ENCODE measurements at regions not wholly inside any gene's neighbourhood (a gene's known extent, or its start where the extent isn't known, plus 50 kb on each side); places are given as distances from the start of the nearest gene placed in this dataset.

DNA sequence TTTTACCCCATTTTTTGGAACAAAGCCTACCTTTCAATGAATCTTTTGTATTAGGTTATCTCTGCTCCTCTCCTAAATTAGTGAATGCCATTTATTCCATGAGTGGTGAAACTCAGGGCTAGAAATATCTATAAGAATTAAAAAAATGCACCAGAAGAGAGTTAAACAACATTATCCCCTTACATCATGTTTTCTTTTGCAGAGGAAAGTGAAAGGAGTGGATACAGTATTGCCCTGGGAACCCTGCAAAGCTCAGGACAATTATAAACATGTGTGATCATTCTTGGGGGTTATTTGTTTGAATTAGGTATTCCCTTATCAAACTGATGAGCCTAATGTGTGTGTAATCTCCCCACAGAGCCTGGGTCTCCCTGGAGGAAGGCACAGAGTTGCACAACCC, 559.2 kb downstream of the RNF144A start:
- DNase-seq, result no peak

DNA sequence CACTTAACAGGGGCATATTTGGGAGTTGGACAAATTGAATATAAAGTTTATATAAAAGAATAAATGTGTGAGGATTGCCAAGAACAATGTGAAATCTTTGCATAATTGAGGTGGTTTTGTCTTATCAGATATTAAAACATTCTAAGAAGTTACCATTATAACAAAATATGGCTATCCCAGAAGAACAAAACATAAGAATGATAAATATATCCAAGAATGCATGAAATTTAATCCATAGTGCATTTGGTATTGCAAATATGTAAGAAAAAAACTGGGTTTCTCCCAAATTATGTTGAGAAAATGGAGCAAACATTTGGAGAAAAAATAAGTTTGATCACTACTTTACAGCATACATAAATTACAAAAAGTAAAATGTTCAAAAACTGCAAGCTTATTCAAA, 562.4 kb downstream of the RNF144A start:
- DNase-seq, result no peak

DNA sequence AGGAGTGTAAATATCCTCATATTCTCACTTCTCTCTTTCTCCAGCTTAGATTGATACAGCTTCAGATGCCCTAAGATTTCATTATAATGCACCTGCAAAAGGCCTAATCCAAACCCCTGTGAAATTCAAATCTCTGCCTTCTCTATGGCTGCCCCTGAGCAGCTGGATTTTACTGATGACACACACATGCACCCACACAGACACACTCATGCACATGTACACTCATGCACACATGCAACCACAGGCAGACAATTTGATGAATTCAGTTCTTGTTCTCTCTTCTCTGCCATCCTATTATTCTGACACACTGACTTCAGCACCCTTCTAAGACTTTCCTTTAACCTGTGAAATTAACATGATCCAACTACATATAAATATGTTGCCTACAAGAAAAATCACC, 563.2 kb downstream of the RNF144A start:
- DNase-seq, result no peak

DNA sequence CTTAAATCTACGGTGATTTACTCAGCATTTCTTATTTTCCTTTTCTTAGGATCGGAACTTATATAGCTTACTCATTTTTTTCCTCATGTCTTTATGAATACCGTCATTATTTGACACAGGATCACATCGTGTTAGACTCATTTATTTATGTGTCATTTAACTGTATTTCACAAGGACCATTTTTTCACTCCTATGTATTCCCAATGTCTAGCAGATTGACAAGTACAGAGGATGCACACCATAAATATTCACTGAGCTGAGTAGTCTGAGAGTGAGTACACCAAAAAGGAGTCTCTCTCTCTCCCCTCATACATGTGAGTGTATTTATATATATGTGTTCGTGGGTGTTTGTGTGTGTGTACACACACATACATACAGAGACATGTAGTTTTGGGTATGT, 573.5 kb downstream of the RNF144A start:
- no peak for DNase-seq

DNA sequence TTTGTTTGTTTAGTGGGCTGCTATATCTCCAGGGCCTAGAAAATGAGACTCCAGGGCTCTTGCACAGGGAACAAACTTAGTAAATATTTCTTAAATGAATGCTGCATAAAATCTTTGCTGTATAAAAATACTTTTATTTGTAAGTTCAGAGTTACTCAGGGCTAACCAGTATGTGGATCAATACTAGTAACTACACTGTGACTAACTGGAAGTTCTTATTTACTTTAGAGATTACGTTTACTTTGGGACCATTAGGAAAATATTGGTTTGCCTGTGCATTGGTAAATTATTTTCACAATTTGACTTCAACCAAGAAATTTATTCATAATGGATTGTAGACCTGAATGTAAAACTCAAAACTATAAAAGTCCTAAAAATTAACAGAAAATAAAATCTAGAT, 575.5 kb downstream of the RNF144A start:
- no peak for DNase-seq

DNA sequence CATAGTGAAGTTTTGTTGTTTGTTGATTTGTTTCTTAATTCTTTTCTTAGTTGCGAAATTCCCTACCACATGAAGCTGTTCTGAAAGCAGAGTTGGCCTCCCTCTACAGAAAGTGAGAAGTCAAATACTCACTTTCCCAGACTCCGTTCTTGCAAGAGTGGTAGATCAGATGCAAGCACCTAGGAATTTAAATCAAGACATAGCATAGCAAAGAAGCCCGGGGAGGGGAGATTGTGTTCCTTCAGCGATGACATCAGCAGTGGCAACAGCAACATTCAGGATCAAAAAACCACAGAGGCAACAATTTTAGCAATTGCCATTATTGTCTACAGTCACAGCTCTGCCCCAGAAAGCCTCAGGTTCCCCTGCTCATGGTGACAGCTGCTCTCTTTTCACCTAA, 580.0 kb downstream of the RNF144A start:
- no peak for DNase-seq

DNA sequence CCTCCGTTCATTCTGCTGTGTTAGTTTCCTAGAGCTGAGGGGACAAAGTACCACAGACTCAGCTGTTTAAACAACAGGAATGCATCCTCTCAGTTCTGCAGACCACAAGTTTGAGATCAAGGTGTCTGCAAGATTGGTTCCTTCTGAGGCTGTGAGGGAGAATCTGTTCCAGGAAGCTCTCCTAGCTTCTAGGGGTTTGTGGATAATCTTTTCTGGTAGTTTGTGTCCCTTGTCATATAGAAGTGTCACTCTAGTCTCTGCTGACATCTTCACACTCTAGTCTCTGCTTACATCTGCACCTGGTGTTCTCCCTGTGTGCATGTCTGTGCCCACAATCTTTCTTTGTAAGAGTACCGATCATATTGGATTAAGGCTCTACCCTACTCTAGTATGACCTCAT, 581.8 kb downstream of the RNF144A start:
- no peak for DNase-seq

DNA sequence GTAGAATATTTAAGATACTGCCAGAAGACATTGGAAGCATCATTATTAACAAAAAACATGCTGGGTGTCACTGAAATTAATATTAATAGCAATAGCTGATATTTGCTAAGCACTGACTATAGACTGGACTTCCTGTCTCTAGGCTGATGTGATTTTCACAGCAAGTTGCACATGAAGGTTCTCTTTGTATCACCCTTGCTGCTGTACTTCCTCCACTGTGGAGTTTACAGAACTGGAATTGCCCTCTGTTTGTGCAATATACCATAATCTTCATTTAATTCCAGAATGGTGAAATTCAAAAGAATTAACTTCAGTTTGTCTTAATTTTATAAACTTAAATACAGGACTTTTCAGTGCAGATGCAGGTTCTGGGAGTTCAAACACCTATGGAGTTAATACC, 585.1 kb downstream of the RNF144A start:
- no peak for DNase-seq

DNA sequence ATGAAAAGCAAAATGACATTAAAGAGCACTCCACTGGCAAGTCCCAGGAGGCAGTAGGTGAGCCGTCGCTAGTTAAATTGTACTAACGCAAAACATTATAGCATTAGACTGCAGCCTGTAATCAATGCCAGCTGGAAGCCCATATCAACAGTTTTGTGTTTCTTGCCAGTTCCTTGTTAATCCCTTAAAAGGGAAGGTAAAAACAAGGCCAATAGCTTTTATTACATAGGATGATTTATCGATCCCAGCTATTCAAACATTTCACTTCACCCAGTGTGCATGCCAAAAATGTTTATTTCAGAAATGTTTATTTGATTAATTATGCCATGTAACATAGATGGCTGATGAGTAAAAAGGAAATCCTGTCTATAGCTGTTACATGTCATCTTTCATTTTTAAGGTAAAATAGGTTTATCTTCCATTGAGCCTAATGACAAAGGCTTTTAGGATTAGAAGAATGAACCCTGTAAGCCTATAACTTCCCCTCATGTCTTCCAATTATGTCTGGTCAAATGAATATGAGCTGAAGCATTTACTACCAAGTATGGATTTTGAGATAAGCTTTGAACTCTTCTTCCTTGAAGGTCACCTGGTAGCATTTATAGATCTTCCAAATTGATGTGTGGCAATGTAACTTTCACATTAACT, 591.2 kb downstream of the RNF144A start:
- peak in 1 of 2 experiments; percentile 45 for DNase-seq

DNA sequence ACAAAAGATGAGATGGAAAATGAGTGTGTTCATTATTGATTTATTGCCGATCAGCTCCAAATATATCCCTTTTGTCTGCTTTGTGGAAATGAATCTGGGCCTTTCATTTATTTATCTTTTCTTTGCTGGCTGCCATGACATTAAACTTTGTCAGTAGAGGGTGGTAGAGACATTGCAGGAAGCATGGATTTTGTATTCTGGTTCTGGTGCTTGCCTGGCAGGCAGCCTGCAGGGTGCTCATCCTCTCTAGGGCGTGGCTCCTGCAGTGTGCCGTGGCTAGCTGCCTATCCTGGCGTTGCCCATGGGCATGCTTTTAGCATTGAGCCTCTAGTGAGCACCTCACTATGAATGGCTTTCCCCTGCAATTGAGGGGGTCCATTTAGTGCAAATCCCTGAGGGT, 593.1 kb downstream of the RNF144A start:
- no peak for DNase-seq

DNA sequence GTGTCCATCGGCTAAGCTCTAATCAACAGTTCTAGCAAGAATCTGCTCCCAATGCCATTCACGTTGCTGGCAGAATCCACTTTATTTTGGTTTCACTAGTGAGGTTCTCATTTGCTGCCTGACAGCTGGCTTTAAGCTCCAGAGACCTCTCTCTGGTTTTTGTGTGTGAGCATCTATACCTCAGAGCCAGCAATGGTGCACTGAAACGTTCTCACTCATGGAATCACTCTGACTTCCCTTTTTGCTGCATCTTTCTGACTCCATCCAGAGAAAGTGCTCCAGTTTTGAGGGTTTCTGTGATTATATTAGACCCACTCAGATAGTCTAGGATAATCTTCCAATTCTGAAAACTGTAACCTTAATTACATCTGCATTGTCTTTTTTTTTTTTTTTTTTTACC, 596.6 kb downstream of the RNF144A start:
- DNase-seq, result no peak

DNA sequence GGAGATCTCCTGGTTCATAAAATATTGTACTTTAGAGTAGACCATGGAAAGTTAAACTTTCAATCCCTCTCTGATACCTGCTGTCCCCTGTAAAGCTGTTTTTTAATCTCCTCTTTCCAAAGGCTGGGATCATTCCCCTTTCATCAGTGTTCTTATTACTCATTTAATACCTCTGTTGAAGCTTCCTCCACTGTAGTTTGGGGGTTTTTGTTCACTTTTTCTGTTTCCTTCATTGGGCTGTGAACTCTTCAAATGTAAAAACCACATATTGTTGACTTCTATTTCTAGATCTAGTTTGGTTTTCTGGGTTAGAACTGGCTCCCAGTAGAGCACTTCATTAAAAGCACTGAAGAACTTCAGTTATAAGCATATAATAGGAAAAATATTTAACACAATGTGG, 598.1 kb downstream of the RNF144A start:
- no peak for DNase-seq

DNA sequence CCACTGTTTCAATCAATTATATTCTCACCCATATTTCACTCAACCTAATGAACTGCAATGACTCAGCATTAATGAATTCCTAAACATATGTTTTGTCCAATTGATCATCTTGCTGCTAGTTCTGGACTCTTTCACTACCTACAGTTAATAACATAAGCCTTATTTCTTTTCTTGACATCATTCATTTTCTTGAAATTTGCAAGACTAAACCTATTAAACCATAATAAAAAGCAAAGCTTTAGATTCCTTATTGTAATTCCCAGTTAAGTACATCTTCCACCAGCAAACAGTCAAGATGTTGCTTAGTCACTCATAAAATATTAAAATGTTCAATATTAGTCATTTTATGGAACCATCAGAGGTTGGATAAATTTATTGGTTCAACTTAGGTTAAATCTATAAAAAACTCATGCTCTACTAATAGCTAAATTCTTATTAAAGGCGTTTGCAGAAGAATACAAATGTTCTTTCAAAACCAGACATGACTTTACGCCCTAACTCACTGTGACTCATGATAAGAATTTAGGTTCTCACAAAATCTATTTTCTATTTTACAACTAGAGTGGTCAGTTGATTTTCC, 599.4 kb downstream of the RNF144A start:
- no peak for DNase-seq

DNA sequence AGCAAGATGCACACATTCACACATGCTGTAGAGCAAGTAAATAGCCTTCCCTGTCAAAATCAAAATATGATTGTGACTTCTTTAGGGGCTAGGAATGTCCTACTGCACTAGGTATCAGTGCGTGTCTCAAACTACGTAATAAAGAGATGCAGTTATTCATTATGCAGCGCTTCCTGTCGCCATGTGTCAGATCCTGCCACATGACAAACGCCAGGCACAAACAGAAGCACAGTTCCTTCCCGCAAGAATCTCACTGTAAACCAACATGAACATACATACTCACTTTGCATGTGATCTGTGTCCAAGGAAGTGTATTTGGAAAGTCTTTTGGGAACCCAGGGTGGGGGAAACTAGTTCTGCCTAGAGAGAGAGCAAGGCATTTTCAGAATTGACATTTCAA, 599.9 kb downstream of the RNF144A start:
- DNase-seq, result no peak

DNA sequence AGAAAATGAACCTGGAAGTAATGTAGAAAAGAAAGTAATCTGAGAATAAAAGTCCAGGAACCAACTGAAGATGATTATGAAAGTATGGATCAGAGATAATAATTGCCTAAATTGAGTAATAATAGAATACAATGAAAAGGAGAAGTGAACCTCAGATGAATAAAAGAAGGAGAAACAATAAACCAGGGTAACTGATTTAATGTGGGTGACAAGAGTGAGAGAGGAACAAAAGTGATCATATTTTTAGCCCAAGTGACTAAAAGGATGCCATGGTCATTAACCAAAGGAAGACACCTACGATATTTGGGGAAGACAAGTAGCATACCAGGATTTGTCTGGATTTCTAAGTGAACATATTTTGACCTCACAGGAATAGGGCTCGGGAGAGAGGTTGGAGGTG, 600.6 kb downstream of the RNF144A start:
- DNase-seq, result no peak

DNA sequence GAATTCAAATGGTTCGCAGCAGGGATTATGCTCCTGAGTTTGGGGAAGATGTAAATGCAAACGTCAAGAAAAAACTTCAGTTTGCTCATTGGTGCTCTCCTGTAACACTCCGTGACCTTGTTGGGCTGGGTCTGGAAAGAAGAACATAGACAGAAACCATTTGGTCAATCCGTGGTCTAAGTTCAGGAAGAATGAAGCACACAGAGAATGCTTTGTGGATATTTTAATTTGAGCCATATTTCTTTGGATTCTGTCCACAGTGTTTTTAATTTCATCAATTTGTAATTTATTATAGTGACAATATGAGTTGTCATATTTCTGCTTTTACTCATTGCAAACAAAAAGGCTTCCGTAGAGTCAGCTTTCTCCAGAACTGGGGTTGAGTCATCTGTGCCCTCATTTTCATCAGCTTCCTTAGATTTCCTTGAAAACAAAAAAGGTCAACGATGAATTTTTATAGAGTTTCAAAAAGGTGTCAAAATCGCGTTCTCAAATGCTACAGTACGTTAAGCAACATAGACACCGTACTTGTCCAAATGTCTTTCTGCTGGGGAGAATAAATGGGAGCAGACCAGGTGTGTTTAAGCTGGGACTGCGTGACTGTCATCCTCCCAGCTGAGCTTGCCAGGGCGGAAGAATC, 606.4 kb downstream of the RNF144A start:
- DNase-seq, result no peak

DNA sequence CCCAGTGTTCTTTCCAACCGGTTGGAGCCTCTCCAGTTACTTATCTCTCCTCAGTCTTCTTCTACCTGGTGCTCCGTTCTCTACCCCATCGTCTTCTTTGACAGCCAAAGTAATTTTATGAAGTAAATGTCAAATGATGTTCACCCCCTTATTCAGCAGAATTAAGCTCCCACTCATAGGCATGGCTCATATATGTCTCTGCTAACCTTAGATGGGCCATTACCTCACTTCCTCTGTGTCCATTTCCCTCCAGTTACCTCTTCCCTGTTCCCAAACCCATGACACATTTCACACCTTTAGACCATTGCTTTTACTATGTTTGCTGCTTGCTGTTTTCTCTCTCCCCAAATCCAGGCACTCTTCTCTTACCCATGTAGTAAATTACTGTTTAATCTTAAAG, 607.0 kb downstream of the RNF144A start:
- no peak for DNase-seq

DNA sequence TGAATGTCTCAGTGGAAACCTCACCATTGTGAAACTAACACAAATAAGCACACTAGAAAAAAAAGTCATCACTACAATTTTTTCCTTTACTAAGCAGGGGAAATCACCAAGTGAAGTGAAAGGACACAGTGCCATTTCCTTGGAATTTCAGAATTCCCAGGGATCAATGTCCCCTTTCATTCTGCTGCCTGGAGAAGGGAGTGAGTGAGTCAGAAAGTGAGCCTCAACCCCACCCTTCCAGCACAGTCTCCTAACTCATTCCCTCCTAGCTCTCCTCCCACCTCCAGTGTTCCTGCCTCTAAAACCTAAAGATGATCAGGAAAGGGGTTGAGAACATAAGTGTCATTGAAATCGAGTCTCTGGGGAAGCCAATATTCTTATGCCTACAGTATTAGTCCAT, 608.5 kb downstream of the RNF144A start:
- no peak for DNase-seq

DNA sequence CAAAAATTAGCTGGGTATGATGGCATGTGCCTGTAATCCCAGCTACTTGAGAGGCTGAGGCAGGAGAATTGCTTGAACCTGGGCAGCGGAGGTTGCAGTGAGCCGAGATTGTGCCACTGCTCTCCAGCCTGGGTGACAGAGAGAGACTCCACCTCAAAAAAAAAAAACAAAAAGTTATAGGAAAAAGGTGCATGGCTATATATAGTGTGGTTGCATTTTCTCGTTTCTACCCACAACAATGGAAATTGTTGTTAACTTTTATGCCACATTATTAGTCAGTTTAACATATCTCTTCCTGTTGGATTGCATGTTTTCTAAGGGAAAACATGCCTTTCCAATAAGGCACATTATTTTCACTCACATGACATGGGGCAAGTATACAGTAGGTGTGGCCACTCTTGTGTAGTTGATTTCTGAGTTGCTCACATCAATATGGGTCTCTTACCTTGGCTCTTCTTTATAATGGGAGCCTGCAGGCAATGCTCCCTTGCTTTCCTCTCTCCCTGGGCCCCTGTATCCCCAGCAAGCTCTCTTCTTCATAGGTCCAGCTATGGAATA, 610.0 kb downstream of the RNF144A start:
- no peak for DNase-seq

DNA sequence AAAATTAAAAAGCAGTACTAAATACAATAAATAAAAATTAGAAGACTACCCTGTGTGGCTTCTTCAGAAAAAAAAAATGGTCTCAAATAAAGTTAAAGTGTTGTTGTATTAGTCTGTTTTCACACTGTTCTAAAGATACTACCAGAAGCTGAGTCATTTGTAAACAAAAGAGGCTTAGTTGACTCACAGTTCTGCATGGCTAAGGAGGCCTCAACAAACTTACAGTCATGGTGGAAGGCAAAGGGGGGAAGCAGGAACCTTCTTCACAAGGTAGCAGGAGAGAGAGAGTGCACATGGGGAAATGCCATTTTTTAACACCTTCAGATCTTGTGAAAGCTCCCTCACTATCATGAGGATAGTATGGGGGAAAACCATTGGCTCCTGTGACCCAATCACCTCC, 612.8 kb downstream of the RNF144A start:
- DNase-seq, result no peak

DNA sequence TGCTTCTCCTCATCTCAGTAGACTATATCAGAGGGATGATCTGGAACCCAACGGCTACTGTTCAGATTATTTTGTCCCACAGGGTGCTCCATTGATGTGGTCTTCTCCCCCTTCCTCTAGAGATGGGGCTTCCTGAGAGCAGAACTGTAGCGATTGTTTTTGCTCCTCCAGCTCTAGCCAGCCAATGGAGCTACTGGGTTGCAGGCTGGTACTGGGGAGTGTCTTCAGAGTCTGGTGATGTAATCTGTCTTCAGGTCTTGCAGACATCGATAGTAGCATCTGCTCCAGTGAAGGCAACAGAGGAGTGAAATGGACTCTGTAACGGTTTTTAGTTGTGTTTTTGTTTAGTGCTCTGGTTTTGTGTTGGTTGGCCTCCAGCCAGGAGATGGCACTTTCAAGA, 621.9 kb downstream of the RNF144A start:
- DNase-seq, result no peak

DNA sequence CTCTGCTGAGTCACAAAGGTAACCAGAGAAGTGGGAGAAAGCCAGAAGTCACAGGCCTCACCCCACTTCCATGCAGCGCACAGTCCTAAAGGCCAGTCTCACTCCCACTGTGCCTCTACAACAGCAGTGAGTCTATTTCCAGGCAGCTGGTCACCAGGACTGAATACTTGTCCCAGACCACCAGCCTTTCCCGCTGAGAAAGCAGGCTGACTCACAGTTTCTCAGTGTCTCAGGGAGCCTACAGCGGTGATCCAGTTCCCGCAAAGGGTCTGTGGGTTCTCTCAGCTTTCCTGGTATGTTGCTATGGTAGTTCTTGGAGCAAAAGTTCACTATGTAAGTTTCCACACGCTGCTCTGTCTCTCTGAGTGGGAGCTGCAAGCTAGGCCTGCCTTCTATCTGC, 622.5 kb downstream of the RNF144A start:
- DNase-seq, result no peak

DNA sequence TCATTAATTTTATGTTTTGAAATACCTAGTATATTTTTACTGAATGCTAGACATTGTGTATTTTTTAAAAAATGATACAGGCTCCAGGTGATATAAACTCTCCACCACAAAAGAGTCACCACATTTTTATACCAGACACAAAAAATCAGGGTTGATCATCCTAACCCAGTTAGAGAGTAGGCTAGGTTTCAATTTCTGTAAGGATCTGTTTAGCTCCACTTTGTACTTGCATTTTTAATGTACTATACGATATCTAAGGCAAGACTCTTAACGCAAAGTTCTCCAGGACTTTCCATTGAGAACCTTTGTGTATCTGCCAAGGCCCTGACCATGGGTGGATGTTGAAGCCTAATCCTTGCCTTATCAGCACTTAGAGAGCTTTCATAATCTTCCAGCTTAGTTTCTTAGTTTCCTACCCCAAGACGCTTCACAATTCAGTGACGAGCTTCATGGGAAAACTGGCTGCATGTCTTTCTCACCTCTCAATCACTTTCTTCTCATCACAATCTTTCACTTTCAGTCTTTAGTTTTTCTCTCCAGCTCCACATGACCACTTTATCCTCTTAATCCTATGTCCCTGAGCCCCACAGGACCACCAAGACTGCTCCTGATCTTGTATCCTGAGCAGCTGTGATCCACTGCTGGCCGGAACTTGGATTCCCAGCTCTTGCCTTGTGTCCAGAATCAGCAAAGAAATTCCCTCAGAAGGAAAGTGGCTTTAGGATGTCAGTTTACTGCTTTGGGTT, 635.8 kb downstream of the RNF144A start:
- no peak for DNase-seq

DNA sequence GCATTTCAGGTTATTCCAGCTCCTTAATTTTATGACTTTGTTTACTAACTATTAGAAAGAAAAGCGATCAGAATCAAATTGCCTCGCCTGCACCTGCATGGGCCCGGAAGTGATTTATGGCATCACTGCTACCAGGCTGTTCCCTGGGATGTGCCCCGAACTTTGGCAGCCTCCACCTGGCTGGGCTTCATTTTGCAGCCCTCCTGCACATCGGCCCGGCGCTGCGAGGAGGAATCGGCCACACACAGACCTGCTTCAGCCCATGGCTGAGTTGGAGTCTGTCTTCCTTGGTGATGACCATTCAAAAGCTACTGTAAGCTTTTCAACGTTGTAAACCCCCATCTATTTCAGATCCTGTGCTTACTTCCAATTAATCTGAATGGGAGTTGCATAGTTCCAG, 638.0 kb downstream of the RNF144A start:
- DNase-seq, result no peak
